HG03175 (cell line): ENCODE measurements at regions not wholly inside any gene's neighbourhood (a gene's known extent, or its start where the extent isn't known, plus 50 kb on each side); places are given as distances from the start of the nearest gene placed in this dataset.

Experiments
- ATAC-seq: cut with Tn5 transposase; IDR thresholded peaks from one replicate; pipeline ENCODE4 v1.9.1; 2021; ENCODE audit warnings: mild to moderate bottlenecking, moderate library complexity; ENCODE audit not compliant: unreplicated experiment

GRCh38 chr6:18748314-18748713 is 361.2 kb downstream of the RNF144B start:
- ATAC-seq, result no peak

GRCh38 chr6:18752278-18753068 is 365.3 kb downstream of the RNF144B start:
- no peak for ATAC-seq

GRCh38 chr6:18753076-18753475 is 365.9 kb downstream of the RNF144B start:
- no peak for ATAC-seq

- no peak for ATAC-seq
Observed at GRCh38 chr6:18763086-18763485, 375.9 kb downstream of the RNF144B start.

GRCh38 chr6:18784794-18785193 is 397.6 kb downstream of the RNF144B start:
- ATAC-seq, result no peak

- no peak for ATAC-seq
Observed at GRCh38 chr6:18785810-18786490, 398.8 kb downstream of the RNF144B start.

- no peak for ATAC-seq
Observed at GRCh38 chr6:18792866-18793265, 405.7 kb downstream of the RNF144B start.

GRCh38 chr6:18795726-18796125 is 408.6 kb downstream of the RNF144B start:
- no peak for ATAC-seq

GRCh38 chr6:18820725-18821124 is 433.6 kb downstream of the RNF144B start:
- no peak for ATAC-seq

GRCh38 chr6:18823782-18824386 is 436.7 kb downstream of the RNF144B start:
- no peak for ATAC-seq

GRCh38 chr6:18829272-18829870 is 442.2 kb downstream of the RNF144B start:
- ATAC-seq, result no peak

- ATAC-seq, result no peak
Observed at GRCh38 chr6:18835976-18836375, 448.8 kb downstream of the RNF144B start.

- no peak for ATAC-seq
Observed at GRCh38 chr6:18837013-18837412, 449.9 kb downstream of the RNF144B start.

- ATAC-seq, result no peak
Observed at GRCh38 chr6:18842534-18842933, 455.4 kb downstream of the RNF144B start.

GRCh38 chr6:18845896-18846295 is 458.7 kb downstream of the RNF144B start:
- ATAC-seq, result no peak

- ATAC-seq, result no peak
Observed at GRCh38 chr6:18846327-18846726, 459.2 kb downstream of the RNF144B start.

GRCh38 chr6:18861204-18861603 is 474.1 kb downstream of the RNF144B start:
- no peak for ATAC-seq

- ATAC-seq, result no peak
Observed at GRCh38 chr6:18883268-18883667, 496.1 kb downstream of the RNF144B start.

GRCh38 chr6:18883851-18884250 is 496.7 kb downstream of the RNF144B start:
- no peak for ATAC-seq

GRCh38 chr6:18893540-18894269 is 506.6 kb downstream of the RNF144B start:
- ATAC-seq, result no peak

- no peak for ATAC-seq
Observed at GRCh38 chr6:18897350-18897749, 510.2 kb downstream of the RNF144B start.
